HUDEP-2 (cell line): ENCODE measurements at regions not wholly inside any gene's neighbourhood (a gene's known extent, or its start where the extent isn't known, plus 50 kb on each side); places are given as distances from the start of the nearest gene placed in this dataset.
"Not testable (repeated sequence)": the region's sequence is repeated elsewhere in the genome, so short reads cannot be mapped to it uniquely, and the experiment has no call there.

Experiments
- DNase-seq, 76 experiments: peaks; one replicate each; lab custom pipeline; 2025; ENCODE audit not compliant: unreplicated experiment in 76 of 76; lab: John Stamatoyannopoulos, UW

- no peak for DNase-seq
Observed at GRCh38 chr7:52406808-52407207, 628.6 kb upstream of the POM121L12 start.

GRCh38 chr7:52382731-52383130 is 652.7 kb upstream of the POM121L12 start:
- DNase-seq: no peak

- no peak for DNase-seq
Observed at GRCh38 chr7:52369922-52370321, 665.5 kb upstream of the POM121L12 start.

- DNase-seq: no peak
Observed at GRCh38 chr7:52365349-52365748, 670.1 kb upstream of the POM121L12 start.

GRCh38 chr7:52362521-52362920 is 672.9 kb upstream of the POM121L12 start:
- no peak for DNase-seq

GRCh38 chr7:52360541-52360940 is 674.9 kb upstream of the POM121L12 start:
- no peak for DNase-seq

- no peak for DNase-seq
Observed at GRCh38 chr7:52355053-52355452, 680.4 kb upstream of the POM121L12 start.

GRCh38 chr7:52352013-52352981 is 683.1 kb upstream of the POM121L12 start:
- DNase-seq: no peak

GRCh38 chr7:52344015-52344414 is 691.4 kb upstream of the POM121L12 start:
- no peak for DNase-seq

- no peak for DNase-seq
Observed at GRCh38 chr7:52340067-52340466, 695.4 kb upstream of the POM121L12 start.

GRCh38 chr7:52328328-52328727 is 707.1 kb upstream of the POM121L12 start:
- not testable (repeated sequence) for DNase-seq

- no peak for DNase-seq
Observed at GRCh38 chr7:52325237-52325636, 710.2 kb upstream of the POM121L12 start.

GRCh38 chr7:52323202-52323746 is 712.2 kb upstream of the POM121L12 start:
- DNase-seq: no peak

GRCh38 chr7:52320610-52321009 is 714.8 kb upstream of the POM121L12 start:
- no peak for DNase-seq

- no peak for DNase-seq
Observed at GRCh38 chr7:52317921-52318320, 717.5 kb upstream of the POM121L12 start.

- no peak for DNase-seq
Observed at GRCh38 chr7:52311886-52312285, 723.5 kb upstream of the POM121L12 start.

- DNase-seq: no peak
Observed at GRCh38 chr7:52309631-52310030, 725.8 kb upstream of the POM121L12 start.

- DNase-seq: no peak
Observed at GRCh38 chr7:52302765-52303520, 732.5 kb upstream of the POM121L12 start.

- no peak for DNase-seq
Observed at GRCh38 chr7:52297128-52297527, 738.3 kb upstream of the POM121L12 start.

GRCh38 chr7:52294942-52295341 is 740.5 kb upstream of the POM121L12 start:
- no peak for DNase-seq

- DNase-seq: no peak
Observed at GRCh38 chr7:52289247-52289646, 746.2 kb upstream of the POM121L12 start.
